HFF-Myc (cell line): ENCODE measurements at regions not wholly inside any gene's neighbourhood (a gene's known extent, or its start where the extent isn't known, plus 50 kb on each side); places are given as distances from the start of the nearest gene placed in this dataset.

Experiments used
- DNase-seq: peaks from one replicate; pipeline ENCODE4 v3.0.0-alpha.2; 2011; ENCODE audit warnings: low read depth; ENCODE audit errors: extremely low read depth
- H3K4me3 ChIP-seq: replicated peaks from 2 replicates; pipeline ENCODE4 v1.5.1; 2011; ENCODE audit warnings: low read depth, mild to moderate bottlenecking, control low read depth, low read length
- CTCF ChIP-seq: IDR thresholded peaks from 2 replicates; pipeline ENCODE4 v1.5.1; 2012; ENCODE audit warnings: mild to moderate bottlenecking, low read depth, low read length, control low read depth; ENCODE audit errors: missing control alignments

DNA sequence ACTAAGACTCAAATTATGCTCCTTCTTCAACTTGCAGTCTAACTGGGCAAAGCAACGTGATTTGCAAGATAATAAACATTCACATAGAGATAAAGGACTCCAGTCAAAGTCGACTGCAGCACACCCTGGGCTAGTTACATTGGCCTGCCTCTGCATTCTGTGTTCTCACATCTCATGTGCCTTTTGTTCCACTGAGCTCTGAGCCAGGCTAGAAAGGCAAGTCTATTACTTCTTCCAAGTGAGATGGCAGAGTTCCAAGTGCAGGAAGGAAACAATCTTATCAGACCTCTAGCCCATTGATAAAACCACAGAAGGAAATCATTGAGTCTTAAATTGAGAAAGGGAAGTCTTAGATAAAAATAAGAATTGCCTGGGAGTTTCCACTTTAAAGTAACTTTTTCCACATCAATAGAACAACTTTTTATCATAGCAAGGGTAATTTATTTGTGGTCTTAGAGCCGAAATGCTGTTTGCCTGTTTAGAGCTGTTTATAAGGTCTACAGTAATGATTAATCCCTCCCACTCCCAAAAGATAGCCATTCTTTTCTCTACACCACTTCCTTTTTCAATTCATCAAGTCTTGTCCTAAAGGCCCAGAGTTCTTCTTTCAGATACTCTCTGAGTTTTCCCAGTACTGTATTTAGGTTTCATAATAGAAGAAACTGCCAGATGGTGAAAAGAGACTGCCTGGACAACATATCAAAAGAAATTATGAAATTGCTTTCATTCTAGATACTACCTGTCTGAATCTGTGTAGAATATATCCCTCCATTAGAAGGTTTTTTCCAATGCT is 200.2 kb downstream of the GUCY2F start:
- no peak for TF ChIP-seq CTCF
- H3K4me3 ChIP-seq, result no peak overlapping the region
- DNase-seq, result no peak

- no peak for TF ChIP-seq CTCF
- H3K4me3 ChIP-seq, result no peak overlapping the region
- no peak for DNase-seq
Observed at GRCh38 chrX:109274806-109275205, 207.1 kb downstream of the GUCY2F start.

DNA sequence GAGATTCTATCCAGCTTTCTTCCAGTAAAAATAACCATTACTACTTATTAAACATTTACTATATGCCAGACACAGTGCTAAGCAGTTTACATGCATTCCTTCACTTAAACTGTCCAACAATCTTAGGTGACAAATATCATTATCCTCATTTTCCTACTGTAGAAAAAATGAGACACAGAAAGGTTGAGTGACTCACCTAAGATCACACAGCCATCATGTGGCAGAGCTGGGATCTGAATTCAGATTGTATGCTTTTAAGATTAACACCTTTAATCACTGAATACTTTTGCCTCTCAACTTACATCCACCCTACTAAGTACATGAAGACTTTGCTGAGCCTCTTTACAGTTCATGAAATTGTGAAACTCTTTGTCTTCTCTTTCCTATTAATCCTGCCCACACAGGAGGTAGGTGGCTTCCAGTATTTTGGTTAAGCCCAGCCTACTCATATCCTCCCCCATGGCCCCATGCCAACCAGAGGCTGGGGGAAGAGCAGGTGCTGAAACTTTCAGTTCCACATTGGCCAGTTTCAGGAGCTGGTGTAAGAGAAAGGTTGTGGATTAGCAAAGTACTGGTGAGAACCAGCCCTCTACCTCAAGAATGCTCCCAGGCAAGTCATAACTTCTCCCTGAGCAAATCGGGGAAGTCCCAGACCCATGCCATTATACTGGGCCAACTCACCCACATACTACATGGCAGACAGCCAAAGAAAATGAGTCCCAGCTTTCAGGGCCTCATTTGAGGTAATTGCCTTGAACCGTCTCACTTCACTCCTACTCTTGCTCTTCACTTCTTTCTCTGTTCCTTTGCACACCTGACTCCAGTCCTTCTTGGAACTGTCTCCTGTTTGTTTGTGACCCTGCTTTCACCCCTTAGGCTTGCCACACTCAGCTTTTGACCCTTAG is 211.1 kb downstream of the GUCY2F start:
- DNase-seq, result no peak
- TF ChIP-seq CTCF, result no peak
- no peak overlapping the region for H3K4me3 ChIP-seq

DNA sequence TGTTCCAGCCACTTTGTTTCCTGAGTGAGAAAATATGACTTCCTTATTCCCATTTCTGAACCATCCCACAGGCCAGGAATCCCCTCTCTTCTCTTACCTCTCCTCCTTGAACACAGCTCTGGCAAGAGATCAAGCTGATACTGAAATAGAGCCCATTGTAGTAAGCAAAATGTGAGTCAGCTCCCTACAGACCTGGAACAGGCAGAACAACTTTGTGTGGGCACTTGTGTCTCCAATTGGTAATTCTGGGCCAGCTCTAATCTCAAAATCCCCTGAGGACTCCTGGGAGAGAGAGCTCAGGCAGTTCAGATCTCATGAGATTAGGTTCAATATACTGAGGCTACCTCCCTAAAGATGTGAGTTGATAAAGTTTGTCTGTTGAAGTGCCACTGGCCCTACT is 213.5 kb downstream of the GUCY2F start:
- no peak for DNase-seq
- no peak for TF ChIP-seq CTCF
- no peak overlapping the region for H3K4me3 ChIP-seq

- H3K4me3 ChIP-seq, result no peak overlapping the region
- no peak for DNase-seq
- no peak for TF ChIP-seq CTCF
Observed at GRCh38 chrX:109266034-109266433, 215.9 kb downstream of the GUCY2F start.

DNA sequence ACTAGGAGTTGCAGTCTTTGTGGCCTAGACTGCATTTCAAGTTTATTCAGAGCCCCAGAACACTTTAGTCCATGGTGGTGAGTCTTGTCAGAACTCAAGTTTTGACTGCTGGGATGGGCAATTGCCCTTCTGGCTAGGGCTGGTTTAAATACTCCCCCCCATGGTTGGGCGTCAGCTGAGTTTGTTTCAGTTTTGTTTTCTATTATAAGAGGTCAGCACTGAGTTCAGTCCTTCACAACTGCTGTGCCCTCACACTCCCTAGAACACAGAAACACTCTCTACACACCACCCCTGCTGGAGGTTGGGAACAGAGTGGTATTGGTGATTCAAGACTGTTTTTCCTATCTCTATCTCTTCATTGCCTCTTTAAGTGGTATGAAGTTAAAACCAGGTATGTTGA is 217.0 kb downstream of the GUCY2F start:
- no peak for DNase-seq
- no peak for TF ChIP-seq CTCF
- no peak overlapping the region for H3K4me3 ChIP-seq
